ENCODE measurements at regions not wholly inside any gene's neighbourhood (a gene's known extent, or its start where the extent isn't known, plus 50 kb on each side); places are given as distances from the start of the nearest gene placed in this dataset.

DNA sequence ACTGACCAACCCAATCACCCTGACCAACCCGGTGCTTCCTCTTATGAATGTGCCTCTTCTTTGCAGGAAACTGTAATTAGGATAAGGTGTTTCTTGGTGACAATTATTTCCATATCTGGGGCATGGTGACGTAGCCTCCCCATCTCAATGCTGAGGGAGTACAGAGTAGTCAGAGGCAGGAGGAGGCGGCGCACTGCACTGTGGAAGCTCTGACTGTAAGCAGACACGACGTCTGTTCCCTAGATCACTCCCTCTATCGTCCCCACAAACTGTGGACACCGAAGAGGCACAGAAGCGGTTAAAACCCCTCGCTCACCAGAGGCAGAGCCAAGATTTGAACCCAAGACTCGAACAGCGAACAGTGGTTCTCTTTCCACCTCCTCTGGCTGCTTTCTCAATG lies 231.0 kb upstream of the IGF1R start (continued):
- TF ChIP-seq PRRX2 (CRISPR knock-in tag; IDR thresholded peaks at IDR 0.05) (no peak), TCF7 (CRISPR knock-in tag; IDR thresholded peaks at IDR 0.05; ENCODE audit: low read depth) (no peak), FOXP1 (CRISPR knock-in tag; IDR thresholded peaks at IDR 0.05; ENCODE audit: borderline replicate concordance) (no peak), FOXK1 (CRISPR knock-in tag; IDR thresholded peaks at IDR 0.05) (no peak)
- TF ChIP-seq, protein P1, sequence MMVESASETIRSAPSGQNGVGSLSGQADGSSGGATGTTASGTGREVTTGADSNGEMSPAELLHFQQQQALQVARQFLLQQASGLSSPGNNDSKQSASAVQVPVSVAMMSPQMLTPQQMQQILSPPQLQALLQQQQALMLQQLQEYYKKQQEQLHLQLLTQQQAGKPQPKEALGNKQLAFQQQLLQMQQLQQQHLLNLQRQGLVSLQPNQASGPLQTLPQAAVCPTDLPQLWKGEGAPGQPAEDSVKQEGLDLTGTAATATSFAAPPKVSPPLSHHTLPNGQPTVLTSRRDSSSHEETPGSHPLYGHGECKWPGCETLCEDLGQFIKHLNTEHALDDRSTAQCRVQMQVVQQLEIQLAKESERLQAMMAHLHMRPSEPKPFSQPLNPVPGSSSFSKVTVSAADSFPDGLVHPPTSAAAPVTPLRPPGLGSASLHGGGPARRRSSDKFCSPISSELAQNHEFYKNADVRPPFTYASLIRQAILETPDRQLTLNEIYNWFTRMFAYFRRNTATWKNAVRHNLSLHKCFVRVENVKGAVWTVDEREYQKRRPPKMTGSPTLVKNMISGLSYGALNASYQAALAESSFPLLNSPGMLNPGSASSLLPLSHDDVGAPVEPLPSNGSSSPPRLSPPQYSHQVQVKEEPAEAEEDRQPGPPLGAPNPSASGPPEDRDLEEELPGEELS (CRISPR knock-in tag; IDR thresholded peaks at IDR 0.05), result no peak
- TF ChIP-seq, protein P2, sequence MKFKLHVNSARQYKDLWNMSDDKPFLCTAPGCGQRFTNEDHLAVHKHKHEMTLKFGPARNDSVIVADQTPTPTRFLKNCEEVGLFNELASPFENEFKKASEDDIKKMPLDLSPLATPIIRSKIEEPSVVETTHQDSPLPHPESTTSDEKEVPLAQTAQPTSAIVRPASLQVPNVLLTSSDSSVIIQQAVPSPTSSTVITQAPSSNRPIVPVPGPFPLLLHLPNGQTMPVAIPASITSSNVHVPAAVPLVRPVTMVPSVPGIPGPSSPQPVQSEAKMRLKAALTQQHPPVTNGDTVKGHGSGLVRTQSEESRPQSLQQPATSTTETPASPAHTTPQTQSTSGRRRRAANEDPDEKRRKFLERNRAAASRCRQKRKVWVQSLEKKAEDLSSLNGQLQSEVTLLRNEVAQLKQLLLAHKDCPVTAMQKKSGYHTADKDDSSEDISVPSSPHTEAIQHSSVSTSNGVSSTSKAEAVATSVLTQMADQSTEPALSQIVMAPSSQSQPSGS (CRISPR knock-in tag; IDR thresholded peaks at IDR 0.05; ENCODE audit: borderline replicate concordance, low read depth), result no peak

DNA sequence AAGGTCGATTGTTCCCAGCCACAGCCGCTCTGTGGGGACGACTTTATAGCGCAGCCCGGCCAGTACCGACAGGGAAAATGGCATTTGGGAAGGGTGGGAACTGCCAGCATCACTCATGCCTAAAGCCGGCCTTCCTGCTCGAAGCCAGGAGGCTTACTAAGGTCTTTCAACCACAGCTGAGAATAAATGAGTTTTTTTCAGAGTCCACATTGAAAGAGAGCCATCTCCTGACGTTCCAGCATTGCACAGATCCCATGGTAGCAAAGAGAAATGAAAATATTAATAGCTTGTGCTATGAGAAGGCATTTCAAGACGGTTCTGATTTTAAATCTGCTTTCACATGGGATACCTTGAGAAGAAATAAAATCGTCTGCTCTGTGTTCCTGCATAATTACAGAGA lies 230.2 kb upstream of the IGF1R start:
- Mint-ChIP-seq H3K27me3 (ENCODE audit: low read depth) (peaks cover 31% of the 10 kb centered on the region), H3K4me1 (peaks cover 14% of the 10 kb centered on the region), H3K27ac (no peak overlapping the region), H3K9me3 (peaks cover 4% of the 10 kb centered on the region; the same call in 1 of the 2 replicates), H3K4me3 (no peak overlapping the region), H3K36me3 (no peaks in the 10 kb centered on the region)
- no peak for DNase-seq (ENCODE audit: low spot score)
- TF ChIP-seq FOXJ3 (CRISPR knock-in tag; IDR thresholded peaks at IDR 0.05; ENCODE audit: borderline replicate concordance) (no peak), ZNF416 (CRISPR knock-in tag; IDR thresholded peaks at IDR 0.05) (no peak), SOX15 (CRISPR knock-in tag; IDR thresholded peaks at IDR 0.05) (no peak), ZNF317 (CRISPR knock-in tag; IDR thresholded peaks at IDR 0.05; ENCODE audit: borderline replicate concordance, low read depth) (no peak), EMX1 (CRISPR knock-in tag; IDR thresholded peaks at IDR 0.05) (no peak), FOXP1 (CRISPR knock-in tag; IDR thresholded peaks at IDR 0.05; ENCODE audit: borderline replicate concordance) (no peak), TCF7 (CRISPR knock-in tag; IDR thresholded peaks at IDR 0.05; ENCODE audit: low read depth) (no peak), TP53 (CRISPR knock-in tag; IDR thresholded peaks at IDR 0.05) (no peak), NR1H2 (CRISPR knock-in tag; IDR thresholded peaks at IDR 0.05) (no peak), ESRRA (CRISPR knock-in tag; IDR thresholded peaks at IDR 0.05; ENCODE audit: borderline replicate concordance) (no peak), TEAD4 (CRISPR knock-in tag; IDR thresholded peaks at IDR 0.05) (no peak)
- TF ChIP-seq, protein P3, sequence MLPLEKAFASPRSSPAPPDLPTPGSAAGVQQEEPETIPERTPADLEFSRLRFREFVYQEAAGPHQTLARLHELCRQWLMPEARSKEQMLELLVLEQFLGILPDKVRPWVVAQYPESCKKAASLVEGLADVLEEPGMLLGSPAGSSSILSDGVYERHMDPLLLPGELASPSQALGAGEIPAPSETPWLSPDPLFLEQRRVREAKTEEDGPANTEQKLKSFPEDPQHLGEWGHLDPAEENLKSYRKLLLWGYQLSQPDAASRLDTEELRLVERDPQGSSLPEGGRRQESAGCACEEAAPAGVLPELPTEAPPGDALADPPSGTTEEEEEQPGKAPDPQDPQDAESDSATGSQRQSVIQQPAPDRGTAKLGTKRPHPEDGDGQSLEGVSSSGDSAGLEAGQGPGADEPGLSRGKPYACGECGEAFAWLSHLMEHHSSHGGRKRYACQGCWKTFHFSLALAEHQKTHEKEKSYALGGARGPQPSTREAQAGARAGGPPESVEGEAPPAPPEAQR (CRISPR knock-in tag; IDR thresholded peaks at IDR 0.05), result no peak
- TF ChIP-seq, protein P4, sequence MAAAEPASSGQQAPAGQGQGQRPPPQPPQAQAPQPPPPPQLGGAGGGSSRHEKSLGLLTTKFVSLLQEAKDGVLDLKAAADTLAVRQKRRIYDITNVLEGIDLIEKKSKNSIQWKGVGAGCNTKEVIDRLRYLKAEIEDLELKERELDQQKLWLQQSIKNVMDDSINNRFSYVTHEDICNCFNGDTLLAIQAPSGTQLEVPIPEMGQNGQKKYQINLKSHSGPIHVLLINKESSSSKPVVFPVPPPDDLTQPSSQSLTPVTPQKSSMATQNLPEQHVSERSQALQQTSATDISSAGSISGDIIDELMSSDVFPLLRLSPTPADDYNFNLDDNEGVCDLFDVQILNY (CRISPR knock-in tag; IDR thresholded peaks at IDR 0.05), result no peak
- TF ChIP-seq, protein P5, sequence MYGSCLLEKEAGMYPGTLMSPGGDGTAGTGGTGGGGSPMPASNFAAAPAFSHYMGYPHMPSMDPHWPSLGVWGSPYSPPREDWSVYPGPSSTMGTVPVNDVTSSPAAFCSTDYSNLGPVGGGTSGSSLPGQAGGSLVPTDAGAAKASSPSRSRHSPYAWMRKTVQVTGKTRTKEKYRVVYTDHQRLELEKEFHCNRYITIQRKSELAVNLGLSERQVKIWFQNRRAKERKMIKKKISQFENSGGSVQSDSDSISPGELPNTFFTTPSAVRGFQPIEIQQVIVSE (CRISPR knock-in tag; IDR thresholded peaks at IDR 0.05; ENCODE audit: borderline replicate concordance), result no peak
- TF ChIP-seq, protein P6, sequence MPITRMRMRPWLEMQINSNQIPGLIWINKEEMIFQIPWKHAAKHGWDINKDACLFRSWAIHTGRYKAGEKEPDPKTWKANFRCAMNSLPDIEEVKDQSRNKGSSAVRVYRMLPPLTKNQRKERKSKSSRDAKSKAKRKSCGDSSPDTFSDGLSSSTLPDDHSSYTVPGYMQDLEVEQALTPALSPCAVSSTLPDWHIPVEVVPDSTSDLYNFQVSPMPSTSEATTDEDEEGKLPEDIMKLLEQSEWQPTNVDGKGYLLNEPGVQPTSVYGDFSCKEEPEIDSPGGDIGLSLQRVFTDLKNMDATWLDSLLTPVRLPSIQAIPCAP (CRISPR knock-in tag; IDR thresholded peaks at IDR 0.05), result no peak
- TF ChIP-seq, protein P2 (CRISPR knock-in tag; IDR thresholded peaks at IDR 0.05; ENCODE audit: borderline replicate concordance, low read depth), result no peak
- POLR2A ChIA-PET, result no interaction called here
- no peak for ATAC-seq
- CTCF ChIA-PET, result interaction anchor here (5.6 kb wide), 1 partner anchor 106 kb away, joined by 93 read pairs; no protein-coding TSS in a partner anchor

All from WTC11 (cell line).